ENCODE measurements at regions not wholly inside any gene's neighbourhood (a gene's known extent, or its start where the extent isn't known, plus 50 kb on each side); places are given as distances from the start of the nearest gene placed in this dataset.

GRCh38 chr3:168655611-168656010, 559.9 kb upstream of the GOLIM4 start:
- no peaks in the 10 kb centered on the region for H3K9me3 ChIP-seq (ENCODE audit: control insufficient read depth in 3 of 3, low read length in 3 of 3)
- no peak overlapping the region for H3K27ac ChIP-seq (ENCODE audit: low read depth, low read length)
- H3K4me1 ChIP-seq (ENCODE audit: control insufficient read depth in 3 of 3, insufficient read depth in 3 of 3, low read length in 3 of 3): no peaks in the 10 kb centered on the region

GRCh38 chr3:168654700-168655099, 559.0 kb upstream of the GOLIM4 start:
- H3K27ac ChIP-seq (ENCODE audit: low read depth, low read length): no peak overlapping the region
- no peaks in the 10 kb centered on the region for H3K27me3 ChIP-seq (ENCODE audit: control insufficient read depth in 3 of 3, insufficient read depth in 3 of 3, low read length in 3 of 3)
- H3K36me3 ChIP-seq (ENCODE audit: control insufficient read depth in 3 of 3, insufficient read depth in 3 of 3, low read length in 3 of 3): no peaks in the 10 kb centered on the region
- no peak overlapping the region for H3K4me3 ChIP-seq (ENCODE audit: low read length in 3 of 3)
- no peaks in the 10 kb centered on the region for H3K4me1 ChIP-seq (ENCODE audit: control insufficient read depth in 3 of 3, insufficient read depth in 3 of 3, low read length in 3 of 3)
- H3K9ac ChIP-seq (ENCODE audit: low read depth in 1 of 3, low read length in 3 of 3): no peak overlapping the region
- no peaks in the 10 kb centered on the region for H3K9me3 ChIP-seq (ENCODE audit: control insufficient read depth in 3 of 3, low read length in 3 of 3)

More at GRCh38 chr3:168655611-168656010, 559.9 kb upstream of the GOLIM4 start:
- Histone ChIP-seq H3K4me3 (ENCODE audit: low read length in 3 of 3) (no peak overlapping the region), H3K9ac (ENCODE audit: low read depth in 1 of 3, low read length in 3 of 3) (no peak overlapping the region), H3K36me3 (ENCODE audit: control insufficient read depth in 3 of 3, insufficient read depth in 3 of 3, low read length in 3 of 3) (no peaks in the 10 kb centered on the region), H3K27me3 (ENCODE audit: control insufficient read depth in 3 of 3, insufficient read depth in 3 of 3, low read length in 3 of 3) (no peaks in the 10 kb centered on the region)

GRCh38 chr3:168653255-168653654, 557.5 kb upstream of the GOLIM4 start:
- no peaks in the 10 kb centered on the region for H3K9me3 ChIP-seq (ENCODE audit: control insufficient read depth in 3 of 3, low read length in 3 of 3)
- H3K9ac ChIP-seq (ENCODE audit: low read depth in 1 of 3, low read length in 3 of 3): no peak overlapping the region
- no peaks in the 10 kb centered on the region for H3K4me1 ChIP-seq (ENCODE audit: control insufficient read depth in 3 of 3, insufficient read depth in 3 of 3, low read length in 3 of 3)
- H3K4me3 ChIP-seq (ENCODE audit: low read length in 3 of 3): no peak overlapping the region
- no peak overlapping the region for H3K27ac ChIP-seq (ENCODE audit: low read depth, low read length)
- H3K36me3 ChIP-seq (ENCODE audit: control insufficient read depth in 3 of 3, insufficient read depth in 3 of 3, low read length in 3 of 3): no peaks in the 10 kb centered on the region
- no peaks in the 10 kb centered on the region for H3K27me3 ChIP-seq (ENCODE audit: control insufficient read depth in 3 of 3, insufficient read depth in 3 of 3, low read length in 3 of 3)

- Histone ChIP-seq H3K9ac (ENCODE audit: low read depth in 1 of 3, low read length in 3 of 3) (no peak overlapping the region), H3K4me3 (ENCODE audit: low read length in 3 of 3) (no peak overlapping the region), H3K9me3 (ENCODE audit: control insufficient read depth in 3 of 3, low read length in 3 of 3) (no peaks in the 10 kb centered on the region), H3K27me3 (ENCODE audit: control insufficient read depth in 3 of 3, insufficient read depth in 3 of 3, low read length in 3 of 3) (no peaks in the 10 kb centered on the region), H3K36me3 (ENCODE audit: control insufficient read depth in 3 of 3, insufficient read depth in 3 of 3, low read length in 3 of 3) (no peaks in the 10 kb centered on the region), H3K27ac (ENCODE audit: low read depth, low read length) (no peak overlapping the region), H3K4me1 (ENCODE audit: control insufficient read depth in 3 of 3, insufficient read depth in 3 of 3, low read length in 3 of 3) (no peaks in the 10 kb centered on the region)
Observed at GRCh38 chr3:168648321-168648720, 552.6 kb upstream of the GOLIM4 start.

- H3K4me1 ChIP-seq (ENCODE audit: control insufficient read depth in 3 of 3, insufficient read depth in 3 of 3, low read length in 3 of 3): no peaks in the 10 kb centered on the region
- H3K36me3 ChIP-seq (ENCODE audit: control insufficient read depth in 3 of 3, insufficient read depth in 3 of 3, low read length in 3 of 3): no peaks in the 10 kb centered on the region
- no peak overlapping the region for H3K9ac ChIP-seq (ENCODE audit: low read depth in 1 of 3, low read length in 3 of 3)
- no peak overlapping the region for H3K4me3 ChIP-seq (ENCODE audit: low read length in 3 of 3)
- H3K27ac ChIP-seq (ENCODE audit: low read depth, low read length): no peak overlapping the region
- H3K27me3 ChIP-seq (ENCODE audit: control insufficient read depth in 3 of 3, insufficient read depth in 3 of 3, low read length in 3 of 3): no peaks in the 10 kb centered on the region
- no peaks in the 10 kb centered on the region for H3K9me3 ChIP-seq (ENCODE audit: control insufficient read depth in 3 of 3, low read length in 3 of 3)
Observed at GRCh38 chr3:168647582-168647981, 551.9 kb upstream of the GOLIM4 start.

- Histone ChIP-seq H3K4me1 (ENCODE audit: control insufficient read depth in 3 of 3, insufficient read depth in 3 of 3, low read length in 3 of 3) (no peaks in the 10 kb centered on the region), H3K27me3 (ENCODE audit: control insufficient read depth in 3 of 3, insufficient read depth in 3 of 3, low read length in 3 of 3) (no peaks in the 10 kb centered on the region), H3K4me3 (ENCODE audit: low read length in 3 of 3) (no peak overlapping the region), H3K27ac (ENCODE audit: low read depth, low read length) (no peak overlapping the region), H3K36me3 (ENCODE audit: control insufficient read depth in 3 of 3, insufficient read depth in 3 of 3, low read length in 3 of 3) (no peaks in the 10 kb centered on the region), H3K9ac (ENCODE audit: low read depth in 1 of 3, low read length in 3 of 3) (no peak overlapping the region), H3K9me3 (ENCODE audit: control insufficient read depth in 3 of 3, low read length in 3 of 3) (no peaks in the 10 kb centered on the region)
Observed at GRCh38 chr3:168645180-168645579, 549.5 kb upstream of the GOLIM4 start.

- Histone ChIP-seq H3K27me3 (ENCODE audit: control insufficient read depth in 3 of 3, insufficient read depth in 3 of 3, low read length in 3 of 3) (no peaks in the 10 kb centered on the region), H3K9me3 (ENCODE audit: control insufficient read depth in 3 of 3, low read length in 3 of 3) (no peaks in the 10 kb centered on the region), H3K36me3 (ENCODE audit: control insufficient read depth in 3 of 3, insufficient read depth in 3 of 3, low read length in 3 of 3) (no peaks in the 10 kb centered on the region), H3K27ac (ENCODE audit: low read depth, low read length) (no peak overlapping the region), H3K9ac (ENCODE audit: low read depth in 1 of 3, low read length in 3 of 3) (no peak overlapping the region), H3K4me1 (ENCODE audit: control insufficient read depth in 3 of 3, insufficient read depth in 3 of 3, low read length in 3 of 3) (no peaks in the 10 kb centered on the region), H3K4me3 (ENCODE audit: low read length in 3 of 3) (no peak overlapping the region)
Observed at GRCh38 chr3:168628549-168628948, 532.8 kb upstream of the GOLIM4 start.

- H3K4me3 ChIP-seq (ENCODE audit: low read length in 3 of 3): no peak overlapping the region
- H3K36me3 ChIP-seq (ENCODE audit: control insufficient read depth in 3 of 3, insufficient read depth in 3 of 3, low read length in 3 of 3): no peaks in the 10 kb centered on the region
- no peak overlapping the region for H3K9ac ChIP-seq (ENCODE audit: low read depth in 1 of 3, low read length in 3 of 3)
- H3K27ac ChIP-seq (ENCODE audit: low read depth, low read length): no peak overlapping the region
- no peaks in the 10 kb centered on the region for H3K9me3 ChIP-seq (ENCODE audit: control insufficient read depth in 3 of 3, low read length in 3 of 3)
- H3K27me3 ChIP-seq (ENCODE audit: control insufficient read depth in 3 of 3, insufficient read depth in 3 of 3, low read length in 3 of 3): no peaks in the 10 kb centered on the region
- H3K4me1 ChIP-seq (ENCODE audit: control insufficient read depth in 3 of 3, insufficient read depth in 3 of 3, low read length in 3 of 3): no peaks in the 10 kb centered on the region
Observed at GRCh38 chr3:168625477-168625876, 529.8 kb upstream of the GOLIM4 start.

- no peaks in the 10 kb centered on the region for H3K36me3 ChIP-seq (ENCODE audit: control insufficient read depth in 3 of 3, insufficient read depth in 3 of 3, low read length in 3 of 3)
- no peaks in the 10 kb centered on the region for H3K4me1 ChIP-seq (ENCODE audit: control insufficient read depth in 3 of 3, insufficient read depth in 3 of 3, low read length in 3 of 3)
- no peaks in the 10 kb centered on the region for H3K27me3 ChIP-seq (ENCODE audit: control insufficient read depth in 3 of 3, insufficient read depth in 3 of 3, low read length in 3 of 3)
- no peak overlapping the region for H3K9ac ChIP-seq (ENCODE audit: low read depth in 1 of 3, low read length in 3 of 3)
- H3K27ac ChIP-seq (ENCODE audit: low read depth, low read length): no peak overlapping the region
- no peak overlapping the region for H3K4me3 ChIP-seq (ENCODE audit: low read length in 3 of 3)
- H3K9me3 ChIP-seq (ENCODE audit: control insufficient read depth in 3 of 3, low read length in 3 of 3): no peaks in the 10 kb centered on the region
Observed at GRCh38 chr3:168624892-168625448, 529.2 kb upstream of the GOLIM4 start.

- Histone ChIP-seq H3K9ac (ENCODE audit: low read depth in 1 of 3, low read length in 3 of 3) (no peak overlapping the region), H3K27ac (ENCODE audit: low read depth, low read length) (no peak overlapping the region), H3K4me3 (ENCODE audit: low read length in 3 of 3) (no peak overlapping the region), H3K36me3 (ENCODE audit: control insufficient read depth in 3 of 3, insufficient read depth in 3 of 3, low read length in 3 of 3) (no peaks in the 10 kb centered on the region), H3K4me1 (ENCODE audit: control insufficient read depth in 3 of 3, insufficient read depth in 3 of 3, low read length in 3 of 3) (no peaks in the 10 kb centered on the region), H3K9me3 (ENCODE audit: control insufficient read depth in 3 of 3, low read length in 3 of 3) (no peaks in the 10 kb centered on the region), H3K27me3 (ENCODE audit: control insufficient read depth in 3 of 3, insufficient read depth in 3 of 3, low read length in 3 of 3) (no peaks in the 10 kb centered on the region)
Observed at GRCh38 chr3:168624195-168624594, 528.5 kb upstream of the GOLIM4 start.

GRCh38 chr3:168622795-168623194, 527.1 kb upstream of the GOLIM4 start:
- H3K4me3 ChIP-seq (ENCODE audit: low read length in 3 of 3): no peak overlapping the region
- H3K27ac ChIP-seq (ENCODE audit: low read depth, low read length): no peak overlapping the region
- H3K4me1 ChIP-seq (ENCODE audit: control insufficient read depth in 3 of 3, insufficient read depth in 3 of 3, low read length in 3 of 3): no peaks in the 10 kb centered on the region
- H3K9ac ChIP-seq (ENCODE audit: low read depth in 1 of 3, low read length in 3 of 3): no peak overlapping the region
- no peaks in the 10 kb centered on the region for H3K9me3 ChIP-seq (ENCODE audit: control insufficient read depth in 3 of 3, low read length in 3 of 3)
- H3K27me3 ChIP-seq (ENCODE audit: control insufficient read depth in 3 of 3, insufficient read depth in 3 of 3, low read length in 3 of 3): no peaks in the 10 kb centered on the region
- H3K36me3 ChIP-seq (ENCODE audit: control insufficient read depth in 3 of 3, insufficient read depth in 3 of 3, low read length in 3 of 3): no peaks in the 10 kb centered on the region
